ENCODE measurements at regions not wholly inside any gene's neighbourhood (a gene's known extent, or its start where the extent isn't known, plus 50 kb on each side); places are given as distances from the start of the nearest gene placed in this dataset.
"Not testable (repeated sequence)": the region's sequence is repeated elsewhere in the genome, so short reads cannot be mapped to it uniquely, and the experiment has no call there.

DNA sequence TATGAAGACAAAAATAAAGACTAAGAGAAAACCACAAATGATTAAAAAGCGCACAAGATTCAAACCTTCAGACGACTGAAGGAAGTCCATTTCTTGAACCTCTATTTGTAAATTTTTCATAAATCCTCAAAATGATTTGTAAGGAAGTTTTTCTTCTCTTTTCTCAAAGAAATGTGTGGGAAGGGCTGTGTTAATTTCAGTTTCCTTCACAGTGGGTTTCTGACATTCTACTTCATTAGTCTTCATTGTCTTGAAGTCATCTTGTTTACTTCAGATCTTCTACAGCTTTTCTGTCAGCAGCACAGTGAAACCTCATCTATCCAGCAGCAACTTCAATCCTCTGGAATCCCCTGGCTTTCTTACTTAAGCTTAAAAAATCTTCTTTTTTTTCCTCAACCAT, 87.6 kb upstream of the MYLIP start:
- no peak for DNase-seq (ENCODE audit: extremely low read depth in 1 of 2, low read depth in 1 of 2)

GRCh38 chr6:16040628-16040974, 88.3 kb upstream of the MYLIP start:
- DNase-seq (ENCODE audit: extremely low read depth in 1 of 2, low read depth in 1 of 2) = no peak

- DNase-seq (ENCODE audit: extremely low read depth in 1 of 2, low read depth in 1 of 2) = not testable (repeated sequence)
These were observed 88.8 kb upstream of the MYLIP start for GRCh38 chr6:16039892-16040627.

GRCh38 chr6:16038938-16039337, 89.9 kb upstream of the MYLIP start:
- DNase-seq (ENCODE audit: extremely low read depth in 1 of 2, low read depth in 1 of 2) = no peak

GRCh38 chr6:16035488-16036080, 93.3 kb upstream of the MYLIP start:
- no peak for DNase-seq (ENCODE audit: extremely low read depth in 1 of 2, low read depth in 1 of 2)

- no peak for DNase-seq (ENCODE audit: extremely low read depth in 1 of 2, low read depth in 1 of 2)
These were observed 95.7 kb upstream of the MYLIP start for GRCh38 chr6:16033214-16033613.

DNA sequence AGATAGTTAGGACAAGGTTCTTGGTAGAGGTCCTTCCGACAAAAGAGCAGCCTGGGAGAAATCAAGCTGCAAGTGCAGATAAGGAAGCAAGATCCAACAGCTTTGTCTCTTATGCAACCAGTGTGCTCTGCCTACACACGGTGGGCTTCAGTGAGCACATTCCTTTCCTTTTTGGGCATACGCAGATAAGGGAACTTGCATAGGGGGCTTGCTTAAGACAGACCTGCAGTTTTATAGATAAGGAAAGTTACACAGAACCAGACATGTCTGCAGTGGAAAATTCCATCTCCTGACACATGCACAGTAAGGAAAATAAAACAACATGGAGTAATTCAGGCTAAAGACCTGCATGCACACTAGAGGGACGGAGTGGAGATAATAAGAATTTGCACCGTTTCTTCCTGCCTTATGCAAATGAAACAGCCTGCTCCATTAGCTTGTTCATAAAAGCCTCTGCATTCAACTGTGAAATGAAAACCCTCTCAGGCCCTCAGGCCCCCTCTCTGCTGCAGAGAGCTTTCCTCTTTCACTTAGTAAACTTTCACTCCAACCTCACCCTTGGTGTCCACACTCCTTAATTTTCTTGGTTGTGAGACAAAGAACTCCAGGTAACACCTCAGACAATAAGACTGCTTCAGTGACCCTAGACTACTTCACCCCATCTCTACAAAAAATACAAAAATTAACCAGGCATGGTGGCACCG, 97.5 kb upstream of the MYLIP start:
- DNase-seq (ENCODE audit: extremely low read depth in 1 of 2, low read depth in 1 of 2) = no peak

GRCh38 chr6:16028966-16029365, 99.9 kb upstream of the MYLIP start:
- DNase-seq (ENCODE audit: extremely low read depth in 1 of 2, low read depth in 1 of 2) = no peak

- DNase-seq (ENCODE audit: extremely low read depth in 1 of 2, low read depth in 1 of 2) = no peak
These were observed 108.6 kb upstream of the MYLIP start for GRCh38 chr6:16020259-16020658.

DNA sequence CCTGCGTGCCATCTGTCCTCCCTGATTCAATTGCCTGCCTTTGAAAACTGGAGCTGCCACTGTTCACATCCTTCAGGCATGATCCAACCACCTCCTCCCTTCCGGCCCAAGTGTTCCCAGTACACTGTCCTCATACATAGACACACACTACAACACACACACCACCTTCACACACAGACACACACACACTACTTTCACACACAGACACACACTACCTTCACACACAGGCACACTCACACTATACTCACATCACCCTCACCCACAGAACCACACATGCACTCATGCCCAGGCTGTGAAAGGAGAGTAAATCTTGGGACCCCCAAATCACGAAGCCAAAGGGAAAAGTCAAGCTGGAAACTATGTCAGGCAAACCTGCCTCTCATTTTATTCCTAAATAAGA, 109.4 kb upstream of the MYLIP start:
- DNase-seq (ENCODE audit: extremely low read depth in 1 of 2, low read depth in 1 of 2) = no peak

DNA sequence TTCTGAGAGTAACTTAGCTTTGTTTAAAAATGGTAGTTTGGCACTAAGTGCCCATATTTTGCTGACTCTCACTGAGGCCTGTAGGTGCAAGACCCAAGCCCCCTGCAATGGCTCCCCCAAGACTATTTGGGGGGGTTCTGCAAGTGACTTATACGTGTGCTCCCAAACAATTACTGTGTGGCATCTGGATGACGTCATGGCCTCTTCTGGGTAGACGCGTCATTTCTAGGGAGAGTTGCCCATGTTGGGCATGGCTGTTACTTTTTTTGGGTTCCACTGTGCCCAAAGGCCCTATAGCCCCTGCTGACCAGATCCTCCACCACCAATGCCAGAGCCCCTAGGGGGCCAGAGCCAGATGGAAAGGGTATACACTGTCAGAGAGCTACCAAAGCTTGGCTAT, 110.3 kb upstream of the MYLIP start:
- DNase-seq (ENCODE audit: extremely low read depth in 1 of 2, low read depth in 1 of 2) = no peak

DNA sequence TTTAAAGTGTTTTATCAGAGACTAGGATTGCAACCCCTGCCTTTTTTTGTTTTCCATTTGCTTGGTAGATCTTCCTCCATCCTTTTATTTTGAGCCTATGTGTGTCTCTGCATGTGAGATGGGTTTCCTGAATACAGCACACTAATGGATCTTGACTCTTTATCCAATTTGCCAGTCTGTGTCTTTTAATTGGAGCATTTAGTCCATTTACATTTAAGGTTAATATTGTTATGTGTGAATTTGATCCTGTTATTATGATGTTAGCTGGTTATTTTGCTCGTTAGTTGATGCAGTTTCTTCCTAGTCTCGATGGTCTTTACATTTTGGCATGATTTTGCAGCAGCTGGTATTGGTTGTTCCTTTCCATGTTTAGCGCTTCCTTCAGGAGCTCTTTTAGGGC, 114.6 kb upstream of the MYLIP start:
- not testable (repeated sequence) for DNase-seq (ENCODE audit: extremely low read depth in 1 of 2, low read depth in 1 of 2)

DNA sequence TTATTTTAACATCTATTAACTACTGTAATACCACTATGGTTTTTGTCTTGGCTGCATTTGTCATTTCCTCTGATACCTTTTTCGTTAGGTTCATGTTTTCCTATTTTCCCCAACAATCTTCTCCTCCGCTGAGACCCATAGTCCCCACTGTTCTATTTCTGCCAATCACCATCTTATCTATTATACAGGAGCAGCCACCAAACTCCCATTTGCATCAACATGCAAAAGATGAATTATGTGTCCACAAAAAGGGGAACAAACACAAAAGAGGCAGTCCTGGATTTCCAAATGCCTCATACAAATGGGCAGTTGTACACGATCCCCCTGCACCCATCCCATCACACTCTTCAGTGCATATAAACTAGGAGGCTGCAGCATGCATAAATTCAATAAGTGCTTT, 121.7 kb upstream of the MYLIP start:
- no peak for DNase-seq (ENCODE audit: extremely low read depth in 1 of 2, low read depth in 1 of 2)

GRCh38 chr6:16006681-16007080, 122.2 kb upstream of the MYLIP start:
- DNase-seq (ENCODE audit: extremely low read depth in 1 of 2, low read depth in 1 of 2) = no peak

- DNase-seq (ENCODE audit: extremely low read depth in 1 of 2, low read depth in 1 of 2) = no peak
These were observed 123.8 kb upstream of the MYLIP start for GRCh38 chr6:16004934-16005679.

DNA sequence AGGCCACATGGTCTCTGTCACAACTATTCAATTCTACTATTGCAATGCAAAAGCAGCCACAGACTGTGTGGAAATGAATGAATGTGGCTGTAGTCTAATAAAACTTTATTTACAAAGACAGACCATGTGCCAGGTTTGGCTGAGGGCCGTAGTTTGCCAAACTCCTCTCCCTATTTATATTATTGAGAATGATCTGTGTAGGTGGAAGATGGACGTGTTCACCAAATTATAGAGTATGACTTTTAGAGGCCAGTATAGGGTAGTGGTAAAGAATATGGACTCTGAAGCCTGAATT, 125.7 kb upstream of the MYLIP start:
- no peak for DNase-seq (ENCODE audit: extremely low read depth in 1 of 2, low read depth in 1 of 2)

DNA sequence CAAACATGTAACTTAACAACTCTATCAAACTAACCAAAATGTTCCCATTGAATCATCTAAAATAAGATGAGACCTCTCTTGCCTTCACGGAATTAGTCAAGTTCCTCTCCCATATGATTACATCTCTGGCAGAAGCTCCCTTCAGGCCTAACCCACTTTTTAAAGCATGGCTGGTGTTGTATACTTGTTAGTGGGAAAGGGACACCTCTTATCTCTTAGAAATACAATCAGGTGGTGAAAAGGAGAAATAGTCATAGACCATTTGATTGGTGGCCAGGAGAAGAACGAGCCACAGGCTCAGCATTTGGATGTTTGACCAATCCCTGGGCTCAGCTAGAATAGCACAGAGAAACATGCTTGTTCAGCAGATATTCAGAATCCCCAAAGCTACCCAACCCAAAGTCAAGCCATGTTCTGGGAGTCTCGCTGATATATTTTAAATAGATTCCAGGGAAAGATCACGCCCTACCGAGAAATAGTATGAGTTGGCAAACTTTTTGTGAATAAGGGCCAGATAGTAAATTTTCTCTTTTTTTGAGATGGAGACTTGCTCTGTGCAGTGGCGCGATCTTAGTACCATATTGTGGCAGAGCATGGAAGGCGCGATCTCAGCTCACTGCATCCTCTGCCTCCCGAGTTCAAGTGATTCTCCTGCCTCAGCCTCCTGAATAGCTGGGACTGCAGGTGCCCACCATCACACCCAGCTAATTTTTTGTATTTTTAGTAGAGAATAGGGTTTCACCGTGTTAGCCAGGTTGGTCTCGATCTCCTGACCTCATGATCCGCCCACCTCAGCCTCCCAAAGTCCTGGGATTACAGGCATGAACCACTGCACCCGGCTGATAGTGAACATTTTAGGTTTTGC, 126.3 kb upstream of the MYLIP start:
- no peak for DNase-seq (ENCODE audit: extremely low read depth in 1 of 2, low read depth in 1 of 2)

DNA sequence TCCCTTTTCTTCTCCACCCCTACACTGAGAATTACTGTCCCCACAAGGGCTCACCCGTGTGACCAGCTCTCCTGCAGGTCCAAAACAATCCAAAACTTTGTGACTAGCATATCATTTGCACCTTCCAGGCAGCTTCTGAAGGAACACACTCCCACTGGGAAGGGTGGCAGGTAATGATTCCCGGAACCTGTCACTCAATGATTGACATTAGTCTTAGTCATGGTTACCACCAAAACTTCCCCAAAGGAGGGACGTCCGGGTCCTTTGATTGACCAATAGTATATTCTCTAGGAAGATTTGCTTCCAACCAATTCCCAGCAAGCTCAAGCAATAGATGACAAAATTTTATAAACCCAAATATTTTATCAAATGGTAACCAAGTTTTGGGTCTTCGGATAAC, 127.7 kb upstream of the MYLIP start:
- DNase-seq (ENCODE audit: extremely low read depth in 1 of 2, low read depth in 1 of 2) = no peak

DNA sequence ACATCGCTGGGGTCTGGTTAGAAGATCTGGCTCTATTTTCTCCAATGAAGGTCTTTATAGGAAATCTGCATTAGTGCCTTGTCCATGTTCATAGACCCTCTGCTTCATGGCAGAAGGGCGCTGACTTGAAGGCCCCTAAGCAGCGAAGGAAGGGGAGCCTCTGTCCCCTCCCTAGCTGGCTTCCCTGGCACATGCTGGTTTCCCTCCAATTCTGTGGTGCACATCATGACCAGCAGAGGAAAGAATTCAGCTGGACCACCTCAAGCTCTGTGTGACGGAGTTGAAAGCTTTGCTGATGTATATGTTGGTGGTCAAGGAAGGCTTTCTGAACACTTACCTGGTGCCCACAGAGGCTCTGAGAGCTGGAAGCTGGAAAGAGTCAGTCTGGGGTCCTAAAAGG, 129.7 kb upstream of the MYLIP start:
- no peak for DNase-seq (ENCODE audit: extremely low read depth in 1 of 2, low read depth in 1 of 2)

GRCh38 chr6:15997586-15998388, 131.1 kb upstream of the MYLIP start:
- no peak for DNase-seq (ENCODE audit: extremely low read depth in 1 of 2, low read depth in 1 of 2)

Data from activated CD8-positive, alpha-beta memory T cell treated with anti-CD3 and anti-CD28 coated beads for 1 hour (primary cell).